T-helper 2 cell treated with Interferon-gamma antibody and Interleukin-4, amounts not matched to agents 5 μg/mL and 100 μg/mL, for 36 hours (primary cell): ENCODE measurements at regions not wholly inside any gene's neighbourhood (a gene's known extent, or its start where the extent isn't known, plus 50 kb on each side); places are given as distances from the start of the nearest gene placed in this dataset.

Experiments
- DNase-seq: peaks from one replicate; pipeline ENCODE4 v3.0.0; 2021; ENCODE audit warnings: low spot score
- H3K27ac Mint-ChIP-seq: one replicate; pipeline ENCODE4 v1.8.0; 2021; ENCODE audit warnings: mild to moderate bottlenecking, mixed read lengths
- H3K27me3 Mint-ChIP-seq: one replicate; pipeline ENCODE4 v1.8.0; 2021; ENCODE audit warnings: low read depth, mixed read lengths
- H3K36me3 Mint-ChIP-seq: one replicate; pipeline ENCODE4 v1.8.0; 2021; ENCODE audit warnings: low read depth, mixed read lengths
- H3K4me1 Mint-ChIP-seq: one replicate; pipeline ENCODE4 v1.8.0; 2021; ENCODE audit warnings: low read depth, mixed read lengths
- H3K4me3 Mint-ChIP-seq: one replicate; pipeline ENCODE4 v1.8.0; 2022; ENCODE audit warnings: mild to moderate bottlenecking, moderate library complexity, mixed read lengths
- H3K9me3 Mint-ChIP-seq: one replicate; pipeline ENCODE4 v1.8.0; 2021; ENCODE audit warnings: mixed read lengths

- Mint-ChIP-seq H3K27ac (no peak overlapping the region), H3K9me3 (peaks cover 27% of the 10 kb centered on the region), H3K27me3 (no peaks in the 10 kb centered on the region), H3K36me3 (no peaks in the 10 kb centered on the region), H3K4me1 (no peaks in the 10 kb centered on the region), H3K4me3 (no peak overlapping the region)
- DNase-seq, result no peak
Observed at GRCh38 chr3:82276992-82277391, 515.5 kb upstream of the GBE1 start.

DNA sequence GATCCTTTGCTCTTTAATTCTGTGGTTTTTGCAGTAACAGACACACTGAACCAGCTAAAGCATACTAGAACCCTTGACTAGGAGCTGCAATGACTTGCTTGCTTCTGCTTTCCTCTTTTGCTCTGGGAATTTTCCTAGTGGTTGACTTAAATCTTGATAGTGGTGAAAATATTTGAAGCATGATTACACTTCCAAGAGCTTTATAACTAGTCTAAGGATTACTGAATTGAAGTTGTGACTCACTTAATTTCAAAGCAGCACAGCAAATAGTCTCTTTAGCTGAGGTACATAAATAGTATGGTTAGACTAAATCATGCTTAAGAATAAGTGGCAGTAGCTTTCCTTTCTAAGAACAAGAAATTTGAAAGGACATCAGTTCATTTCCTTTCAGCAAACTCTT lies 513.5 kb upstream of the GBE1 start:
- no peaks in the 10 kb centered on the region for H3K4me1 Mint-ChIP-seq
- H3K27me3 Mint-ChIP-seq, result no peaks in the 10 kb centered on the region
- H3K4me3 Mint-ChIP-seq, result no peak overlapping the region
- DNase-seq, result no peak
- H3K27ac Mint-ChIP-seq, result no peak overlapping the region
- H3K36me3 Mint-ChIP-seq, result no peaks in the 10 kb centered on the region
- peaks cover 40% of the 10 kb centered on the region for H3K9me3 Mint-ChIP-seq

GRCh38 chr3:82265747-82266146 lies 504.3 kb upstream of the GBE1 start:
- H3K4me3 Mint-ChIP-seq, result no peak overlapping the region
- H3K27ac Mint-ChIP-seq, result no peak overlapping the region
- no peaks in the 10 kb centered on the region for H3K27me3 Mint-ChIP-seq
- no peaks in the 10 kb centered on the region for H3K36me3 Mint-ChIP-seq
- no peaks in the 10 kb centered on the region for H3K4me1 Mint-ChIP-seq
- no peak for DNase-seq
- H3K9me3 Mint-ChIP-seq, result peaks cover 38% of the 10 kb centered on the region

- Mint-ChIP-seq H3K9me3 (peaks cover 21% of the 10 kb centered on the region), H3K4me3 (no peak overlapping the region), H3K27ac (no peak overlapping the region), H3K4me1 (no peaks in the 10 kb centered on the region), H3K36me3 (no peaks in the 10 kb centered on the region), H3K27me3 (no peaks in the 10 kb centered on the region)
- no peak for DNase-seq
Observed at GRCh38 chr3:82262193-82262592, 500.7 kb upstream of the GBE1 start.

GRCh38 chr3:82261637-82262036 lies 500.2 kb upstream of the GBE1 start:
- DNase-seq, result no peak
- Mint-ChIP-seq H3K36me3 (no peaks in the 10 kb centered on the region), H3K27me3 (no peaks in the 10 kb centered on the region), H3K4me1 (no peaks in the 10 kb centered on the region), H3K27ac (no peak overlapping the region), H3K9me3 (peaks cover 21% of the 10 kb centered on the region), H3K4me3 (no peak overlapping the region)

GRCh38 chr3:82261013-82261412 lies 499.6 kb upstream of the GBE1 start:
- Mint-ChIP-seq H3K36me3 (no peaks in the 10 kb centered on the region), H3K4me3 (no peak overlapping the region), H3K4me1 (no peaks in the 10 kb centered on the region), H3K27me3 (no peaks in the 10 kb centered on the region), H3K9me3 (peaks cover 21% of the 10 kb centered on the region), H3K27ac (no peak overlapping the region)
- DNase-seq, result no peak

GRCh38 chr3:82259994-82260393 lies 498.5 kb upstream of the GBE1 start:
- Mint-ChIP-seq H3K27me3 (no peaks in the 10 kb centered on the region), H3K9me3 (peaks cover 21% of the 10 kb centered on the region), H3K4me1 (no peaks in the 10 kb centered on the region), H3K27ac (no peak overlapping the region), H3K4me3 (no peak overlapping the region), H3K36me3 (no peaks in the 10 kb centered on the region)
- DNase-seq, result no peak

DNA sequence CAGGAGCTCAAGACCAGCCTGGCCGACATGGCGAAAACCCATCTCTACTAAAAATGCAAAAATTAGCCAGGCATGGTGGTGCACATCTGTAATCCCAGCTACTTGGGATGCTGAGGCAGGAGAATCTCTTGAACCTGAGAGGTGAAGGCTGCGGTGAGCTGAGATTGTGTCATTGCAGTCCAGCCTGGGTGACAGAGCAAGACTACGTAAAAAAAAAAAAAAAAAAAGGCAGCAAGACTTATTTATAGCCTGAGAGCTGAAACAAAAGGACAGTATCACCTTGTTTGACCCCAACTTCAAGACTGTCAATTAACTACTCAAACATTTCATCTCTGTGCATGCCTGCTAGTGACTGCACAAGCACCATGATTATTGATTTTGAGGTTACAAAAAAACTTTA lies 478.9 kb upstream of the GBE1 start:
- Mint-ChIP-seq H3K9me3 (no peaks in the 10 kb centered on the region), H3K27ac (no peak overlapping the region), H3K4me3 (no peak overlapping the region), H3K27me3 (no peaks in the 10 kb centered on the region), H3K36me3 (no peaks in the 10 kb centered on the region), H3K4me1 (no peaks in the 10 kb centered on the region)
- no peak for DNase-seq

GRCh38 chr3:82236257-82236656 lies 474.8 kb upstream of the GBE1 start:
- no peak for DNase-seq
- Mint-ChIP-seq H3K9me3 (no peaks in the 10 kb centered on the region), H3K36me3 (no peaks in the 10 kb centered on the region), H3K4me3 (no peak overlapping the region), H3K27ac (no peak overlapping the region), H3K27me3 (no peaks in the 10 kb centered on the region), H3K4me1 (no peaks in the 10 kb centered on the region)

- H3K4me1 Mint-ChIP-seq, result peaks cover 6% of the 10 kb centered on the region
- H3K27me3 Mint-ChIP-seq, result no peaks in the 10 kb centered on the region
- H3K36me3 Mint-ChIP-seq, result no peaks in the 10 kb centered on the region
- peak overlapping the region; percentile 2 for H3K27ac Mint-ChIP-seq
- H3K9me3 Mint-ChIP-seq, result peaks cover 3% of the 10 kb centered on the region
- H3K4me3 Mint-ChIP-seq, result peak overlapping the region; percentile 30
- peak; percentile 13 for DNase-seq
Observed at GRCh38 chr3:82229397-82229796, 468.0 kb upstream of the GBE1 start.

DNA sequence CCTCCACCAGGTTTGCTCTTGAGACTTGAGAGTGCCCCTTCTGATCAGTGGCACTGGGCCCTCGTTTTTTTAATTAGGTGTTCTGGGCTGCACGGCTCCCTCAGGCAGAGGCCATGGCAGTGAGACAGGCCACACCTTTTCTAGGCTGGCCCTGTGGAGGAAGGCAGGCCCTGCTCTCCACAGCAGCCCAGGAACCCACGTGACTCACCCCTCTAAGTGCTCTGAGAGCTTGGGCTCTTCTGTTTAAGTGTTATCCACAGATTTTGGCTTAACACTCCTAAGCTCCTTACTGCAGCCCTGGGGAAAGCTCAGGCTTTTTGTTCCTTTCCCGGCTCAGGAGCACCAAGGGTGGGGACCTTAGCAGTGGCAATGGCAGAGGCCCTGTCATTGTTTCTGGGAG lies 463.2 kb upstream of the GBE1 start:
- H3K27ac Mint-ChIP-seq, result no peak overlapping the region
- no peak for DNase-seq
- no peaks in the 10 kb centered on the region for H3K27me3 Mint-ChIP-seq
- peaks cover 23% of the 10 kb centered on the region for H3K9me3 Mint-ChIP-seq
- H3K36me3 Mint-ChIP-seq, result no peaks in the 10 kb centered on the region
- H3K4me1 Mint-ChIP-seq, result peaks cover 5% of the 10 kb centered on the region
- no peak overlapping the region for H3K4me3 Mint-ChIP-seq

GRCh38 chr3:82222401-82222800 lies 461.0 kb upstream of the GBE1 start:
- Mint-ChIP-seq H3K27ac (no peak overlapping the region), H3K4me3 (no peak overlapping the region), H3K36me3 (no peaks in the 10 kb centered on the region), H3K4me1 (no peaks in the 10 kb centered on the region), H3K27me3 (no peaks in the 10 kb centered on the region), H3K9me3 (peaks cover 20% of the 10 kb centered on the region)
- DNase-seq, result no peak

- H3K27me3 Mint-ChIP-seq, result no peaks in the 10 kb centered on the region
- peaks cover 3% of the 10 kb centered on the region for H3K9me3 Mint-ChIP-seq
- no peak for DNase-seq
- H3K27ac Mint-ChIP-seq, result no peak overlapping the region
- H3K4me1 Mint-ChIP-seq, result no peaks in the 10 kb centered on the region
- H3K36me3 Mint-ChIP-seq, result no peaks in the 10 kb centered on the region
- no peak overlapping the region for H3K4me3 Mint-ChIP-seq
Observed at GRCh38 chr3:82217571-82217970, 456.1 kb upstream of the GBE1 start.

- Mint-ChIP-seq H3K36me3 (no peaks in the 10 kb centered on the region), H3K9me3 (peaks cover 12% of the 10 kb centered on the region), H3K27me3 (no peaks in the 10 kb centered on the region), H3K4me1 (no peaks in the 10 kb centered on the region), H3K27ac (no peak overlapping the region), H3K4me3 (no peak overlapping the region)
- DNase-seq, result no peak
Observed at GRCh38 chr3:82208002-82208710, 446.7 kb upstream of the GBE1 start.

- no peak overlapping the region for H3K27ac Mint-ChIP-seq
- H3K27me3 Mint-ChIP-seq, result no peaks in the 10 kb centered on the region
- H3K36me3 Mint-ChIP-seq, result no peaks in the 10 kb centered on the region
- no peaks in the 10 kb centered on the region for H3K9me3 Mint-ChIP-seq
- no peaks in the 10 kb centered on the region for H3K4me1 Mint-ChIP-seq
- no peak for DNase-seq
- no peak overlapping the region for H3K4me3 Mint-ChIP-seq
Observed at GRCh38 chr3:82202269-82202668, 440.8 kb upstream of the GBE1 start.
